DOHH2 (cell line): ENCODE measurements at regions not wholly inside any gene's neighbourhood (a gene's known extent, or its start where the extent isn't known, plus 50 kb on each side); places are given as distances from the start of the nearest gene placed in this dataset.

Experiments used
- CTCF ChIP-seq: fragments of 200-600 bp; sonication (generic); IDR thresholded peaks from one replicate; pipeline ENCODE4 v1.5.1; 2014; ENCODE audit warnings: antibody characterized with exemption, mild to moderate bottlenecking, low read depth, low read length; ENCODE audit not compliant: poor library complexity, severe bottlenecking
- EZH2phosphoT487 ChIP-seq: fragments of 200-600 bp; sonication (generic); IDR thresholded peaks from 2 replicates; pipeline ENCODE4 v1.6.1; 2017; ENCODE audit warnings: borderline replicate concordance, mild to moderate bottlenecking, antibody characterized with exemption, low read length, moderate library complexity, mixed read lengths

GRCh38 chr3:43213631-43214030 lies 72.7 kb upstream of the SNRK start:
- TF ChIP-seq CTCF (no peak), EZH2phosphoT487 (no peak)
